ENCODE measurements at regions not wholly inside any gene's neighbourhood (a gene's known extent, or its start where the extent isn't known, plus 50 kb on each side); places are given as distances from the start of the nearest gene placed in this dataset.

DNA sequence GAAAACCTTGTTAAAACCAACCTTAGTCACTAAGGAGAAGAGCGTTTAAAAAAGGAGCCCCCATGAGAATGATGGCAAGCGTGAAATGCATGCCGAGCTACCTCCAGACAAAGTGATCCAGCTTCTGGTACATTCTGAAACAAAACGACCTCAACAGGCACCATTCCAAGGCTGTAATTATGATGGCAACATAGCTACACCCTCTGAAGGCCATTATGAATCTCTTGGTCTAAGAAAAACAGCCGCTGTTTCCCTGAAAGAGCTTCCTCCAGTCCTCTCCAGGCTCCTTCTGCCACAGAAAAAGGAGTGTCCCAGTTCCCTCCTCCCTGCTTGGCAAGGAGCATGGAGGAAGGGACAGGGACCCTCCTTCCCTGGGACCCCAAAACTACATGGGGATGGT, 50.0 kb upstream of the ABLIM1 start:
- no peaks in the 10 kb centered on the region for H3K4me1 Mint-ChIP-seq
- Histone ChIP-seq H3K79me2 (ENCODE audit: control insufficient read depth, insufficient read depth, low read length) (no peaks in the 10 kb centered on the region), H4K20me1 (ENCODE audit: control insufficient read depth, insufficient read depth, low read length, poor library complexity, severe bottlenecking) (no peaks in the 10 kb centered on the region), H3K36me3 (replicated peaks in 1 of 2; ENCODE audit: control extremely low read depth in 1 of 2, control insufficient read depth in 1 of 2, extremely low read depth in 1 of 2, insufficient read depth in 2 of 2, low read length in 1 of 2) (no peaks in the 10 kb centered on the region), H3K4me3 (ENCODE audit: control extremely low read depth in 1 of 5, extremely low read depth in 1 of 5, insufficient read depth in 1 of 5, low read depth in 2 of 5, low read length in 4 of 5) (no peak overlapping the region), H3K27ac (ENCODE audit: low read length in 2 of 2) (no peak overlapping the region), H3K9ac (ENCODE audit: low read length) (no peak overlapping the region), H3K4me1 (ENCODE audit: control insufficient read depth in 2 of 2, insufficient read depth in 2 of 2, low read length in 2 of 2) (no peaks in the 10 kb centered on the region), H3K9me3 (ENCODE audit: control extremely low read depth in 1 of 3, control insufficient read depth in 2 of 3, insufficient read depth in 1 of 3, low read length in 2 of 3) (no peaks in the 10 kb centered on the region), H2AFZ (ENCODE audit: insufficient read depth, low read depth, low read length, poor library complexity, severe bottlenecking) (no peak overlapping the region), H3K4me2 (replicated peaks; ENCODE audit: low read depth, low read length, poor library complexity, severe bottlenecking) (no peak overlapping the region), H3K27me3 (replicated peaks in 1 of 4; ENCODE audit: control extremely low read depth in 1 of 4, control insufficient read depth in 3 of 4, insufficient read depth in 4 of 4, low read length in 3 of 4) (peaks cover 0 to 8% (median 2%) of the 10 kb centered on the region in 4 experiments)
- intact Hi-C loops (cut with micrococcal nuclease) = no loop called here
- no peak for ATAC-seq (ENCODE audit: low read depth)
- DNase-seq = no peak
- H3K4me3 Mint-ChIP-seq = no peak overlapping the region
- TF ChIP-seq EZH2 (IDR thresholded peaks at IDR 0.05; ENCODE audit: borderline replicate concordance, insufficient read depth, low read depth, low read length, poor library complexity, severe bottlenecking) = no peak
- TF ChIP-seq, protein P1, sequence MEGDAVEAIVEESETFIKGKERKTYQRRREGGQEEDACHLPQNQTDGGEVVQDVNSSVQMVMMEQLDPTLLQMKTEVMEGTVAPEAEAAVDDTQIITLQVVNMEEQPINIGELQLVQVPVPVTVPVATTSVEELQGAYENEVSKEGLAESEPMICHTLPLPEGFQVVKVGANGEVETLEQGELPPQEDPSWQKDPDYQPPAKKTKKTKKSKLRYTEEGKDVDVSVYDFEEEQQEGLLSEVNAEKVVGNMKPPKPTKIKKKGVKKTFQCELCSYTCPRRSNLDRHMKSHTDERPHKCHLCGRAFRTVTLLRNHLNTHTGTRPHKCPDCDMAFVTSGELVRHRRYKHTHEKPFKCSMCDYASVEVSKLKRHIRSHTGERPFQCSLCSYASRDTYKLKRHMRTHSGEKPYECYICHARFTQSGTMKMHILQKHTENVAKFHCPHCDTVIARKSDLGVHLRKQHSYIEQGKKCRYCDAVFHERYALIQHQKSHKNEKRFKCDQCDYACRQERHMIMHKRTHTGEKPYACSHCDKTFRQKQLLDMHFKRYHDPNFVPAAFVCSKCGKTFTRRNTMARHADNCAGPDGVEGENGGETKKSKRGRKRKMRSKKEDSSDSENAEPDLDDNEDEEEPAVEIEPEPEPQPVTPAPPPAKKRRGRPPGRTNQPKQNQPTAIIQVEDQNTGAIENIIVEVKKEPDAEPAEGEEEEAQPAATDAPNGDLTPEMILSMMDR (IDR thresholded peaks at IDR 0.05) = no peak
- no peaks in the 10 kb centered on the region for H3K9me3 Mint-ChIP-seq (ENCODE audit: insufficient read depth)
- peaks cover 35% of the 10 kb centered on the region for H3K27me3 Mint-ChIP-seq
- 93% methylated on average over 4 of the region's 5 CpGs for WGBS (ENCODE audit: insufficient coverage)
- CTCF ChIA-PET = interaction anchor here (1.3 kb wide), 1 partner anchor 236 kb away, joined by 4 read pairs; no protein-coding TSS in a partner anchor
- no peak overlapping the region for H3K27ac Mint-ChIP-seq
- POLR2A ChIA-PET = interaction anchor here (0.6 kb wide), 1 partner anchor 218 kb away, joined by 5 read pairs; no protein-coding TSS in a partner anchor

DNA sequence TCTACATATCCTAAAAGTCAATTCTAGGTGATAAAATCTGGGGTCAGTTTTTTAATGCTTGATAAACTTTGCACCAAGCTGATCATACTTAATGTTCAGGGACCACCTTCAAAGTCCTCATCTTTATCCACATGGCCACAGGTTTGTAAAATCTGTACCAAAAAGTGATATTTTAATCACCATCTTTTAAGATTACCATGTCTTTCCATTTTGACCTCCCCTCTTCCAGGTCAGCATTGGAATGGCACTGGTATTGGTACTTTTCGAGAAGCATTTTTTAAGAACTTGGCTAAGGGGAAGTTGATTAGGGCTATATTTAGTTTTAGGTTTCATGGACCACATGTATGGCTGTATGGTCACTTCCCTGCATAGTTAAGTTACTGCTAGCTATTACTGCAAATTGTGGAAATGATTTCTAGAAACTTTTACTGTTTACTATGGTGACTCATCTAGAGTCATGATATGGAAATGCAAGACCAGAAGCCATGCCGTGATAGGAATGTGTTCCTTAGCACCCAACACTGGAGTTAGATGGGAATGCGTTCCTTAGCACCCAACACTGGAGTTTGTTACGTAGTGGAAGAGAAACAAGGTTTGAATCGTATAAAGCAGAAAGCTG, 50.8 kb upstream of the ABLIM1 start:
- TF ChIP-seq EZH2 (IDR thresholded peaks at IDR 0.05; ENCODE audit: borderline replicate concordance, insufficient read depth, low read depth, low read length, poor library complexity, severe bottlenecking) = no peak
- TF ChIP-seq, protein P1 (IDR thresholded peaks at IDR 0.05) = no peak
- no peak overlapping the region for H3K4me3 Mint-ChIP-seq
- H3K9me3 ChIP-seq (ENCODE audit: control extremely low read depth in 1 of 3, control insufficient read depth in 2 of 3, insufficient read depth in 1 of 3, low read length in 2 of 3) = no peaks in the 10 kb centered on the region
- H2AFZ ChIP-seq (ENCODE audit: insufficient read depth, low read depth, low read length, poor library complexity, severe bottlenecking) = no peak overlapping the region
- POLR2A ChIA-PET = no interaction called here
- no peaks in the 10 kb centered on the region for H3K36me3 ChIP-seq (replicated peaks in 1 of 2; ENCODE audit: control extremely low read depth in 1 of 2, control insufficient read depth in 1 of 2, extremely low read depth in 1 of 2, insufficient read depth in 2 of 2, low read length in 1 of 2)
- no peak overlapping the region for H3K4me3 ChIP-seq (ENCODE audit: control extremely low read depth in 1 of 5, extremely low read depth in 1 of 5, insufficient read depth in 1 of 5, low read depth in 2 of 5, low read length in 4 of 5)
- H3K27ac ChIP-seq (ENCODE audit: low read length in 2 of 2) = no peak overlapping the region
- no peaks in the 10 kb centered on the region for H3K79me2 ChIP-seq (ENCODE audit: control insufficient read depth, insufficient read depth, low read length)
- ATAC-seq (ENCODE audit: low read depth) (no peak), DNase-seq (no peak)
- WGBS (ENCODE audit: insufficient coverage) = 78% methylated on average over 2 of the region's 5 CpGs
- intact Hi-C loops (cut with micrococcal nuclease) = no loop called here
- H4K20me1 ChIP-seq (ENCODE audit: control insufficient read depth, insufficient read depth, low read length, poor library complexity, severe bottlenecking) = no peaks in the 10 kb centered on the region
- peaks cover 37% of the 10 kb centered on the region for H3K27me3 Mint-ChIP-seq
- CTCF ChIA-PET = no interaction called here
- H3K4me1 Mint-ChIP-seq = no peaks in the 10 kb centered on the region
- no peak overlapping the region for H3K27ac Mint-ChIP-seq
- no peak overlapping the region for H3K4me2 ChIP-seq (replicated peaks; ENCODE audit: low read depth, low read length, poor library complexity, severe bottlenecking)
- H3K4me1 ChIP-seq (ENCODE audit: control insufficient read depth in 2 of 2, insufficient read depth in 2 of 2, low read length in 2 of 2) = no peaks in the 10 kb centered on the region
- H3K27me3 ChIP-seq (replicated peaks in 1 of 4; ENCODE audit: control extremely low read depth in 1 of 4, control insufficient read depth in 3 of 4, insufficient read depth in 4 of 4, low read length in 3 of 4) = peaks cover 0 to 8% (median 2%) of the 10 kb centered on the region in 4 experiments
- no peak overlapping the region for H3K9ac ChIP-seq (ENCODE audit: low read length)
- no peaks in the 10 kb centered on the region for H3K9me3 Mint-ChIP-seq (ENCODE audit: insufficient read depth)
